Tibial nerve (tissue), 4 donors: ENCODE measurements at regions not wholly inside any gene's neighbourhood (a gene's known extent, or its start where the extent isn't known, plus 50 kb on each side); places are given as distances from the start of the nearest gene placed in this dataset.

Experiments used
- CTCF ChIP-seq, 5 experiments: fragments of 200-600 bp in 3 of 5; fragments of 450-650 bp in 2 of 5; sonication (generic) in 3 of 5; IDR thresholded peaks; one replicate each; pipeline ENCODE4 v1.5.1; 2016 to 2019; ENCODE audit warnings: antibody characterized with exemption in 5 of 5, mild to moderate bottlenecking in 3 of 5, moderate library complexity in 2 of 5
- EP300 ChIP-seq, 2 donors: sonication (generic); formaldehyde crosslinking; IDR thresholded peaks; one replicate each; pipeline ENCODE4 v1.6.1; 2017; ENCODE audit warnings: antibody characterized with exemption in 2 of 2, mild to moderate bottlenecking in 1 of 2
- POLR2A ChIP-seq, 2 donors: fragments of 450-650 bp; IDR thresholded peaks; one replicate each; pipeline ENCODE4 v1.6.1; 2017; ENCODE audit warnings: antibody characterized with exemption in 2 of 2, mild to moderate bottlenecking in 2 of 2, moderate library complexity in 2 of 2

GRCh38 chr14:38808734-38809455, 294.1 kb downstream of the SEC23A start:
- TF ChIP-seq EP300 (IDR thresholded peaks at IDR 0.05) (no peak), CTCF (IDR thresholded peaks at IDR 0.05) (no peak), POLR2A (IDR thresholded peaks at IDR 0.05) (no peak)
